ENCODE measurements at regions not wholly inside any gene's neighbourhood (a gene's known extent, or its start where the extent isn't known, plus 50 kb on each side); places are given as distances from the start of the nearest gene placed in this dataset.

- Histone ChIP-seq H3K27ac (ENCODE audit: low read length) (no peak overlapping the region), H3K9ac (ENCODE audit: low read depth, low read length) (no peak overlapping the region)
- TF ChIP-seq, protein P1, sequence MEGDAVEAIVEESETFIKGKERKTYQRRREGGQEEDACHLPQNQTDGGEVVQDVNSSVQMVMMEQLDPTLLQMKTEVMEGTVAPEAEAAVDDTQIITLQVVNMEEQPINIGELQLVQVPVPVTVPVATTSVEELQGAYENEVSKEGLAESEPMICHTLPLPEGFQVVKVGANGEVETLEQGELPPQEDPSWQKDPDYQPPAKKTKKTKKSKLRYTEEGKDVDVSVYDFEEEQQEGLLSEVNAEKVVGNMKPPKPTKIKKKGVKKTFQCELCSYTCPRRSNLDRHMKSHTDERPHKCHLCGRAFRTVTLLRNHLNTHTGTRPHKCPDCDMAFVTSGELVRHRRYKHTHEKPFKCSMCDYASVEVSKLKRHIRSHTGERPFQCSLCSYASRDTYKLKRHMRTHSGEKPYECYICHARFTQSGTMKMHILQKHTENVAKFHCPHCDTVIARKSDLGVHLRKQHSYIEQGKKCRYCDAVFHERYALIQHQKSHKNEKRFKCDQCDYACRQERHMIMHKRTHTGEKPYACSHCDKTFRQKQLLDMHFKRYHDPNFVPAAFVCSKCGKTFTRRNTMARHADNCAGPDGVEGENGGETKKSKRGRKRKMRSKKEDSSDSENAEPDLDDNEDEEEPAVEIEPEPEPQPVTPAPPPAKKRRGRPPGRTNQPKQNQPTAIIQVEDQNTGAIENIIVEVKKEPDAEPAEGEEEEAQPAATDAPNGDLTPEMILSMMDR (IDR thresholded peaks at IDR 0.05; ENCODE audit: borderline replicate concordance, extremely low read depth, low read length, poor library complexity, severe bottlenecking) = no peak
- no peak for TF ChIP-seq EZH2 (IDR thresholded peaks at IDR 0.05; ENCODE audit: borderline replicate concordance, low read depth, low read length, severe bottlenecking)
Observed at GRCh38 chr9:16121168-16121567, 568.3 kb downstream of the CCDC171 start.

DNA sequence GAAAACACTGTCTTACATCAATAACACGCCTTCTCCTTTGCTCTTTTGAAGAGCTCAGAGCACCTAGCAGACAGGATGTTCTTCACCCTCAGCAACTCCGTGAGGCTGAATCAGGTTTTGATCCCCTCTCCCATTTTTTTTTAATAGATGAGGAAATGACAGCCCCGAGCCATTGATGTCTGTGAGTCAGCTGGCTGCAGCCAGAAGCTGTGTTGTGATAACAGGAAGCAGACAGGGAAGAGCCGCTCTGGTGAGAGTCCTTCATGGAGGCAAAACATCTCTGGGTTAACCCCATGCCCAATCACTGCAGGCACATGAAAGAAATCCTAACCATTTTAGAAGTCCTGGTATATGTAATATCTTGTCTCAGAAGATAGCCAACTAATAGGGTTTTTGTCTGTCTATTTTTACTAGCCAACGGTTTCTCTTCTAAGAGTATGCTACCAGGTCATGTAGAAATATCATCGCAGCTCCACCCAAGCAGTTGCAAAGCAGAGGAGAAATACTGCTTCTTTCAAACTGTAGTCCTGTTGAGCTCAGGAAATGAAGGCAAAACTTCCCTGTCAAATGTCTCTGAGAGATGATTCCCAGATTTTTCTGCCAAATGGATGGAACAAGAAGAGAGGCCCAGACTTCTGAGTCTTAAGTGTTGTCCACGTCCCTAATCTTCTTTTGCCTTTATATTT, 568.9 kb downstream of the CCDC171 start:
- TF ChIP-seq, protein P1 (IDR thresholded peaks at IDR 0.05; ENCODE audit: borderline replicate concordance, extremely low read depth, low read length, poor library complexity, severe bottlenecking) = no peak
- TF ChIP-seq EZH2 (IDR thresholded peaks at IDR 0.05; ENCODE audit: borderline replicate concordance, low read depth, low read length, severe bottlenecking) = no peak
- ATAC-seq (ENCODE audit: insufficient read depth, low read depth) = no peak

More at GRCh38 chr9:16121168-16121567, 568.3 kb downstream of the CCDC171 start:
- ATAC-seq (ENCODE audit: insufficient read depth, low read depth) = no peak
- no peak for DNase-seq
- H3K79me2 ChIP-seq (ENCODE audit: insufficient read depth, low read length) = no peaks in the 10 kb centered on the region
- H3K4me3 ChIP-seq (ENCODE audit: low read depth in 1 of 2, low read length in 2 of 2) = no peak overlapping the region
- H2AFZ ChIP-seq (ENCODE audit: low read depth, low read length) = no peak overlapping the region
- no peaks in the 10 kb centered on the region for H3K27me3 ChIP-seq (ENCODE audit: insufficient read depth, low read length, poor library complexity)
- H3K36me3 ChIP-seq (ENCODE audit: insufficient read depth, low read length) = no peaks in the 10 kb centered on the region
- no peak overlapping the region for H3K4me2 ChIP-seq (ENCODE audit: insufficient read depth, low read length)
- H4K20me1 ChIP-seq (ENCODE audit: insufficient read depth, low read length) = no peaks in the 10 kb centered on the region
- no peaks in the 10 kb centered on the region for H3K9me3 ChIP-seq (ENCODE audit: insufficient read depth, low read length, severe bottlenecking)
- H3K4me1 ChIP-seq (ENCODE audit: insufficient read depth, low read length) = no peaks in the 10 kb centered on the region

DNA sequence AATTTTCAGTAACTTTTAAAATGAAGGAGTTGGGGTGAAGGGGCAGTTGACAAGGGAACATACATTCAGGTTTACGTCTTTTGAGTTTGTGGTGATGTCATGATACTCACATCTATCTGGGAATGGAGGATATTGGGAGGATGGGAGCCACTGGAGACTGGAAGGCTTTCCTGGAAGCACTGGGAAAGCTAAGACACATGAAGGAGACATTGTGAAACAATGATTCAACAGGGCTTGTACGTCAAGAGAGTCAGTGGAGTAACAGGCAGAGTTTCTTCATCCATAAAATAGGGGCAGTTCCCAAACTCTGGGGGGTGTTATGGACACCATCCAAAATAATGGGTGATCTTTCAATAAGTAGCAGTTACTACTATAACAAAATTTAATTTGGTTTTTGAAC, 572.8 kb downstream of the CCDC171 start:
- no peaks in the 10 kb centered on the region for H3K79me2 ChIP-seq (ENCODE audit: insufficient read depth, low read length)
- no peaks in the 10 kb centered on the region for H3K27me3 ChIP-seq (ENCODE audit: insufficient read depth, low read length, poor library complexity)
- no peak overlapping the region for H3K4me2 ChIP-seq (ENCODE audit: insufficient read depth, low read length)
- no peak overlapping the region for H2AFZ ChIP-seq (ENCODE audit: low read depth, low read length)
- no peak for TF ChIP-seq EZH2 (IDR thresholded peaks at IDR 0.05; ENCODE audit: borderline replicate concordance, low read depth, low read length, severe bottlenecking)
- TF ChIP-seq, protein P1 (IDR thresholded peaks at IDR 0.05; ENCODE audit: borderline replicate concordance, extremely low read depth, low read length, poor library complexity, severe bottlenecking) = no peak
- no peaks in the 10 kb centered on the region for H4K20me1 ChIP-seq (ENCODE audit: insufficient read depth, low read length)
- ATAC-seq (ENCODE audit: insufficient read depth, low read depth) (no peak), DNase-seq (no peak)
- no peak overlapping the region for H3K27ac ChIP-seq (ENCODE audit: low read length)
- H3K4me3 ChIP-seq (ENCODE audit: low read depth in 1 of 2, low read length in 2 of 2) = no peak overlapping the region
- H3K4me1 ChIP-seq (ENCODE audit: insufficient read depth, low read length) = no peaks in the 10 kb centered on the region
- H3K36me3 ChIP-seq (ENCODE audit: insufficient read depth, low read length) = no peaks in the 10 kb centered on the region
- H3K9me3 ChIP-seq (ENCODE audit: insufficient read depth, low read length, severe bottlenecking) = no peaks in the 10 kb centered on the region
- no peak overlapping the region for H3K9ac ChIP-seq (ENCODE audit: low read depth, low read length)

More for the DNA sequence above, 568.9 kb downstream of the CCDC171 start:
- no peaks in the 10 kb centered on the region for H4K20me1 ChIP-seq (ENCODE audit: insufficient read depth, low read length)
- no peaks in the 10 kb centered on the region for H3K79me2 ChIP-seq (ENCODE audit: insufficient read depth, low read length)
- H3K27me3 ChIP-seq (ENCODE audit: insufficient read depth, low read length, poor library complexity) = no peaks in the 10 kb centered on the region
- H3K4me1 ChIP-seq (ENCODE audit: insufficient read depth, low read length) = no peaks in the 10 kb centered on the region
- no peak overlapping the region for H3K27ac ChIP-seq (ENCODE audit: low read length)
- no peak overlapping the region for H2AFZ ChIP-seq (ENCODE audit: low read depth, low read length)
- no peaks in the 10 kb centered on the region for H3K9me3 ChIP-seq (ENCODE audit: insufficient read depth, low read length, severe bottlenecking)
- H3K36me3 ChIP-seq (ENCODE audit: insufficient read depth, low read length) = no peaks in the 10 kb centered on the region
- DNase-seq = no peak
- no peak overlapping the region for H3K4me3 ChIP-seq (ENCODE audit: low read depth in 1 of 2, low read length in 2 of 2)
- H3K4me2 ChIP-seq (ENCODE audit: insufficient read depth, low read length) = no peak overlapping the region
- no peak overlapping the region for H3K9ac ChIP-seq (ENCODE audit: low read depth, low read length)

Measured in DND-41 (cell line).